DND-41 (cell line): ENCODE measurements at regions not wholly inside any gene's neighbourhood (a gene's known extent, or its start where the extent isn't known, plus 50 kb on each side); places are given as distances from the start of the nearest gene placed in this dataset.

ENCODE experiments used
- CTCF ChIP-seq: IDR thresholded peaks from 2 replicates; pipeline ENCODE4 v1.5.1; 2012; ENCODE audit warnings: borderline replicate concordance, low read length, moderate library complexity, mild to moderate bottlenecking; ENCODE audit not compliant: poor library complexity, severe bottlenecking; ENCODE audit errors: extremely low read depth
- EZH2 ChIP-seq: IDR thresholded peaks from 3 replicates; pipeline ENCODE4 v1.6.1; 2012; ENCODE audit warnings: borderline replicate concordance, low read depth, mild to moderate bottlenecking, moderate library complexity, low read length, inconsistent platforms; ENCODE audit not compliant: severe bottlenecking

DNA sequence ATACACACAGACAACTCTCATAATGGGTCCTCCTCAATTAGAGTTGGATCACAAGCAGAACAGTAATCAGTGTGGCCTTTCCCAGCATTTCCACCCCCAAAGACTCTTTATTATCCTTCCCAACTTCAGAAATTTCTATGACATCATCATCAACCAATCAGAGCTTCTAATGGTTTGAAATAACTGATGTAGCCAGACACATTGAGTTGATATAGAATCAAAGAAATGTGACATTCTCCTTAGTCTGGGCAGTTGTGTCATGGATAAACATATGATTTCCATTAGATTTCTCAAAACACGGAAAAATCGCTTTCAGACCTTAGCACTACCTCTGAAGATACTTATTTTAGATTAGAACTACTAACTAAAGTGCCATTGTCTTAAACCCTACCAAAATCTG, 75.7 kb upstream of the NFIB start:
- TF ChIP-seq EZH2 (no peak), CTCF (no peak)
